A204.1 (cell line): ENCODE measurements at regions not wholly inside any gene's neighbourhood (a gene's known extent, or its start where the extent isn't known, plus 50 kb on each side); places are given as distances from the start of the nearest gene placed in this dataset.
"Not testable (repeated sequence)": the region's sequence is repeated elsewhere in the genome, so short reads cannot be mapped to it uniquely, and the experiment has no call there.

ENCODE experiments used
- FAIRE-seq: peaks from 2 replicates; lab custom pipeline; 2012; peaks lifted over from hg19 to GRCh38; lab: Jason Lieb, UNC

- FAIRE-seq, result no peak
Measured at GRCh38 chr1:102174259-102174863, 177.6 kb upstream of the OLFM3 start.

- peak; percentile 99 for FAIRE-seq
Measured at GRCh38 chr1:102172200-102172599, 175.5 kb upstream of the OLFM3 start.

GRCh38 chr1:102163799-102164198 lies 167.1 kb upstream of the OLFM3 start:
- no peak for FAIRE-seq

GRCh38 chr1:102151242-102151641 lies 154.5 kb upstream of the OLFM3 start:
- FAIRE-seq, result no peak

- FAIRE-seq, result no peak
Measured at GRCh38 chr1:102120910-102121309, 124.2 kb upstream of the OLFM3 start.

- FAIRE-seq, result no peak
Measured at GRCh38 chr1:102118150-102118549, 121.4 kb upstream of the OLFM3 start.

- no peak for FAIRE-seq
Measured at GRCh38 chr1:102110586-102110985, 113.9 kb upstream of the OLFM3 start.

GRCh38 chr1:102109493-102109892 lies 112.8 kb upstream of the OLFM3 start:
- FAIRE-seq, result not testable (repeated sequence)

- no peak for FAIRE-seq
Measured at GRCh38 chr1:102107441-102107840, 110.7 kb upstream of the OLFM3 start.

- FAIRE-seq, result no peak
Measured at GRCh38 chr1:102105931-102106550, 109.3 kb upstream of the OLFM3 start.

GRCh38 chr1:102103646-102104045 lies 106.9 kb upstream of the OLFM3 start:
- FAIRE-seq, result peak; percentile 58

GRCh38 chr1:102102276-102102780 lies 105.6 kb upstream of the OLFM3 start:
- no peak for FAIRE-seq

- FAIRE-seq, result no peak
Measured at GRCh38 chr1:102100666-102101065, 103.9 kb upstream of the OLFM3 start.

GRCh38 chr1:102099916-102100315 lies 103.2 kb upstream of the OLFM3 start:
- no peak for FAIRE-seq

GRCh38 chr1:102098536-102098935 lies 101.8 kb upstream of the OLFM3 start:
- FAIRE-seq, result no peak

- no peak for FAIRE-seq
Measured at GRCh38 chr1:102098081-102098480, 101.4 kb upstream of the OLFM3 start.

GRCh38 chr1:102097451-102097850 lies 100.7 kb upstream of the OLFM3 start:
- FAIRE-seq, result no peak

- no peak for FAIRE-seq
Measured at GRCh38 chr1:102096162-102096561, 99.4 kb upstream of the OLFM3 start.

GRCh38 chr1:102089791-102090190 lies 93.1 kb upstream of the OLFM3 start:
- no peak for FAIRE-seq

GRCh38 chr1:102085896-102086295 lies 89.2 kb upstream of the OLFM3 start:
- no peak for FAIRE-seq

- no peak for FAIRE-seq
Measured at GRCh38 chr1:102084771-102085535, 88.2 kb upstream of the OLFM3 start.

- FAIRE-seq, result no peak
Measured at GRCh38 chr1:102083192-102083591, 86.5 kb upstream of the OLFM3 start.

GRCh38 chr1:102074874-102075273 lies 78.1 kb upstream of the OLFM3 start:
- FAIRE-seq, result no peak
